Smooth muscle cell (in vitro differentiated cells): ENCODE measurements at regions not wholly inside any gene's neighbourhood (a gene's known extent, or its start where the extent isn't known, plus 50 kb on each side); places are given as distances from the start of the nearest gene placed in this dataset.

ENCODE experiments used
- DNase-seq: peaks from one replicate; lab custom pipeline; 2025; ENCODE audit not compliant: unreplicated experiment; lab: John Stamatoyannopoulos, UW
- H2AFZ ChIP-seq: fragments of 200-600 bp; sonication (generic); 2 replicates; pipeline ENCODE4 v1.6.0; 2016; ENCODE audit warnings: antibody characterized with exemption, low read depth, mild to moderate bottlenecking
- H3F3A ChIP-seq: fragments of 200-600 bp; sonication (generic); 2 replicates; pipeline ENCODE4 v1.6.0; 2017; ENCODE audit warnings: antibody characterized with exemption, low read depth
- H3K27ac ChIP-seq: fragments of 200-600 bp; sonication (generic); 2 replicates; pipeline ENCODE4 v1.5.1; 2016; ENCODE audit warnings: low read depth, mild to moderate bottlenecking
- H3K27me3 ChIP-seq: fragments of 200-600 bp; sonication (generic); 2 replicates; pipeline ENCODE4 v1.6.1; 2016; ENCODE audit warnings: low read depth, mild to moderate bottlenecking
- H3K36me3 ChIP-seq: fragments of 200-600 bp; sonication (generic); 2 replicates; pipeline ENCODE4 v1.5.1; 2016; ENCODE audit warnings: low read depth
- H3K4me1 ChIP-seq: fragments of 200-600 bp; sonication (generic); 2 replicates; pipeline ENCODE4 v1.5.1; 2016; ENCODE audit warnings: low read depth
- H3K4me2 ChIP-seq: fragments of 200-600 bp; sonication (generic); 2 replicates; pipeline ENCODE4 v1.6.0; 2016; ENCODE audit warnings: mild to moderate bottlenecking
- H3K4me3 ChIP-seq: fragments of 200-600 bp; sonication (generic); 2 replicates; pipeline ENCODE4 v1.5.1; 2016; ENCODE audit warnings: mild to moderate bottlenecking
- H3K79me2 ChIP-seq: fragments of 200-600 bp; sonication (generic); 2 replicates; pipeline ENCODE4 v1.6.0; 2016; ENCODE audit warnings: low read depth, mild to moderate bottlenecking
- H3K9ac ChIP-seq: fragments of 200-600 bp; sonication (generic); 2 replicates; pipeline ENCODE4 v1.6.0; 2016; ENCODE audit warnings: low read depth
- H3K9me3 ChIP-seq: fragments of 200-600 bp; sonication (generic); replicated peaks from 2 replicates; pipeline ENCODE4 v1.5.1; 2016; ENCODE audit warnings: low read depth
- H4K20me1 ChIP-seq: fragments of 200-600 bp; sonication (generic); 2 replicates; pipeline ENCODE4 v1.6.0; 2016; ENCODE audit warnings: low read depth
- WGBS: methylation state at CpG from one replicate; pipeline ENCODE4 v1.1.7; 2016; ENCODE audit warnings: low lambda C conversion rate; 5-methylcytosine and 5-hydroxymethylcytosine counted together
- TF ChIP-seq, protein P1 (sequence below): fragments of 200-600 bp; sonication (generic); IDR thresholded peaks from 2 replicates; pipeline ENCODE4 v1.5.1; 2017; ENCODE audit warnings: borderline replicate concordance, mild to moderate bottlenecking, antibody characterized with exemption; ENCODE audit not compliant: insufficient read depth, poor library complexity, severe bottlenecking

DNA sequence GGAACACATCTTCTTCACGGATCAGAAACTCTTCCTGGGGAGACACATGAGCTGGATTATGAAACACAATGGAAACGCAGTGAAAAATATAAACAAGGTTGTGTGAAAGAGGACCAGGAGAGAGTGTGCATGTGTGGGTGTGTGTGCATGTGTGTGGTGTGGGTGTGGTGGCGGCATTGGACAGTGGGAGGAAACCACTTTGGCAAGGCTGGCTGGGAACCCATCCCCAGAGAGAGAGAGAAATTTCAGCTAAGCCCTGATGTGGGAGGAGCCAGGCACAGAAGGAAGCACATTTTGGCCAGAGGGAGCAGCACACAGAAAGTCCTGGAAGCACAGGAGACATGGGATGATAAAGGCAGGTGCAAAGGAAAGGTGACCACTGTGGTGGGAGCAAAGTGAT, 147.6 kb upstream of the COPS8 start:
- no peak overlapping the region for H2AFZ ChIP-seq

DNA sequence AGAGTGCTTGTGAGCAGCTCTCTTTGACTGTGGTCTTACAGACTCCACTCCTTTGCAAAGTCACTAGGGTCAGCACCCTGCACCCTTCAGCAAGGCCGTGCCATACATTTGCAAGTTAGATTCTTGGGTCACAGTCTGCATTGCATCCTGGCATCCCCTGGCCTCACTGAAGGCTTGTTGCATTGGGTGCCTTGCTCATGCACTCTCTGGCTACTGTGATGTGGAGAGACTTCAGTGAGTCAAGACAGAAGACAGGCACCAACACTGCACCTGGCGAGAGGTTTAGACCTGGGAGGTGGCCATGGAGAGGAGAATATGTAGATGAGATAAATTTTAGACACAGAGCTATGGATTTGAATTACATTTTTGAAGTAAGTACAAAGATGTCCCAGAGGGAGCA, 146.4 kb upstream of the COPS8 start:
- Histone ChIP-seq H3K27ac (no peak overlapping the region), H3K79me2 (no peaks in the 10 kb centered on the region), H3K4me1 (no peaks in the 10 kb centered on the region), H3K4me3 (no peak overlapping the region), H3F3A (no peaks in the 10 kb centered on the region), H3K36me3 (no peaks in the 10 kb centered on the region), H3K4me2 (no peak overlapping the region), H3K27me3 (no peaks in the 10 kb centered on the region), H2AFZ (no peak overlapping the region), H4K20me1 (no peaks in the 10 kb centered on the region), H3K9ac (no peak overlapping the region), H3K9me3 (no peaks in the 10 kb centered on the region)
- no peak for DNase-seq
- TF ChIP-seq, protein P1, sequence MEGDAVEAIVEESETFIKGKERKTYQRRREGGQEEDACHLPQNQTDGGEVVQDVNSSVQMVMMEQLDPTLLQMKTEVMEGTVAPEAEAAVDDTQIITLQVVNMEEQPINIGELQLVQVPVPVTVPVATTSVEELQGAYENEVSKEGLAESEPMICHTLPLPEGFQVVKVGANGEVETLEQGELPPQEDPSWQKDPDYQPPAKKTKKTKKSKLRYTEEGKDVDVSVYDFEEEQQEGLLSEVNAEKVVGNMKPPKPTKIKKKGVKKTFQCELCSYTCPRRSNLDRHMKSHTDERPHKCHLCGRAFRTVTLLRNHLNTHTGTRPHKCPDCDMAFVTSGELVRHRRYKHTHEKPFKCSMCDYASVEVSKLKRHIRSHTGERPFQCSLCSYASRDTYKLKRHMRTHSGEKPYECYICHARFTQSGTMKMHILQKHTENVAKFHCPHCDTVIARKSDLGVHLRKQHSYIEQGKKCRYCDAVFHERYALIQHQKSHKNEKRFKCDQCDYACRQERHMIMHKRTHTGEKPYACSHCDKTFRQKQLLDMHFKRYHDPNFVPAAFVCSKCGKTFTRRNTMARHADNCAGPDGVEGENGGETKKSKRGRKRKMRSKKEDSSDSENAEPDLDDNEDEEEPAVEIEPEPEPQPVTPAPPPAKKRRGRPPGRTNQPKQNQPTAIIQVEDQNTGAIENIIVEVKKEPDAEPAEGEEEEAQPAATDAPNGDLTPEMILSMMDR: no peak
- WGBS: 100% methylated on average over 2 of the region's 2 CpGs

More for the DNA sequence above, 147.6 kb upstream of the COPS8 start:
- no peak for DNase-seq
- H3K4me1 ChIP-seq: no peaks in the 10 kb centered on the region
- WGBS: 93% methylated on average over 3 of the region's 3 CpGs
- H3K36me3 ChIP-seq: no peaks in the 10 kb centered on the region
- no peaks in the 10 kb centered on the region for H4K20me1 ChIP-seq
- H3K9ac ChIP-seq: no peak overlapping the region
- no peak overlapping the region for H3K4me2 ChIP-seq
- H3K4me3 ChIP-seq: no peak overlapping the region
- no peaks in the 10 kb centered on the region for H3K79me2 ChIP-seq
- H3K27ac ChIP-seq: no peak overlapping the region
- no peaks in the 10 kb centered on the region for H3K27me3 ChIP-seq
- H3F3A ChIP-seq: no peaks in the 10 kb centered on the region
- TF ChIP-seq, protein P1: no peak
- H3K9me3 ChIP-seq: no peaks in the 10 kb centered on the region

DNA sequence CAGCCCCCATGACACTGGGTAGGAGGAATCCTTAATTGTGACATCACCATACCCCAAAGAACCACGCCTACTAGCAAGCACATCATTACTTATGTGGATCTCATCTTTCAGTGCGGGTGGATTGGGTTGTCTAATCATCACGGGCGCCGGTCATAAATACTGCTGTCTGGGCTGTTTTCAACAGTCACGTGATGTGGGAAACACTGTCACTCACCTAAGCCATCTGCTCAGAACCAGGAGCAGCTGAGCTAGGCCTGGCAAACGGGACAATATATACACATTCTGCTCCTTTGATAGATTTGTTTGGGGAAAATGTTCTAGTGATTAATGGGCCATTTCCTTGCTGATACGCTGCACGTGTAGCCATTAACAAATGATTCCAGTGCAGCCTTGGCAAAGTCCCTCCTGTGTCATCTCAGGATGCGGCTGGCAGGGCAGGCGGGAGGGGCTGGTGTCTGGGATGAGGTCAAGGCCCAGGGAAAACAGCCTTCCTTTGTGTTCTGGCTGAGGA, 145.9 kb upstream of the COPS8 start:
- TF ChIP-seq, protein P1: no peak
- Histone ChIP-seq H3K9me3 (no peaks in the 10 kb centered on the region), H3K4me3 (no peak overlapping the region), H3K36me3 (no peaks in the 10 kb centered on the region), H2AFZ (no peak overlapping the region), H3K4me2 (peak overlapping the region; percentile 45), H3K79me2 (no peaks in the 10 kb centered on the region), H4K20me1 (no peaks in the 10 kb centered on the region), H3F3A (no peaks in the 10 kb centered on the region), H3K27ac (no peak overlapping the region), H3K4me1 (no peaks in the 10 kb centered on the region), H3K27me3 (no peaks in the 10 kb centered on the region), H3K9ac (no peak overlapping the region)
- 40% methylated on average over 11 of the region's 11 CpGs for WGBS
- DNase-seq: no peak

DNA sequence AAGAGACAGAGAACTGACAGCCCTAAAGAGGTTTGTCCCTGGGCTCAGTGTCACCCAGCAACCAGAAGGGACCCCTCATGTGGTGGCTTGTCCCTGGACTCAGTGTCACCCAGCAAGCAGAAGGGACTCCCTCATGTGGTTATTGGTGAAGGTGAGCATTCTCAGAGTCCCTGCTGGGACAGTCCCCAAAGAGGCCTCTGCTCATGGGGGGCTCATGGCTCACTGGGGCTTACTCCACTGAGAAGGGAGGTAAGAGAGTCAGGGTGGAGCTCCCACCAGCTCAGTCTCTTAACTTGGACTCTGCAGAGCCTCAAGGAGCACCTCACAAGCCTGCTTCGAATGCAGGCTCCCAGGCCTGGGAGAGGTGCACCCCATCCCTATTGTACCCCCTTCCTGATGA, 145.2 kb upstream of the COPS8 start:
- Histone ChIP-seq H3F3A (no peaks in the 10 kb centered on the region), H3K4me3 (no peak overlapping the region), H3K4me2 (no peak overlapping the region), H2AFZ (no peak overlapping the region), H3K36me3 (no peaks in the 10 kb centered on the region), H3K79me2 (no peaks in the 10 kb centered on the region), H3K9ac (no peak overlapping the region), H3K4me1 (no peaks in the 10 kb centered on the region), H3K27ac (no peak overlapping the region), H3K27me3 (no peaks in the 10 kb centered on the region), H3K9me3 (no peaks in the 10 kb centered on the region), H4K20me1 (no peaks in the 10 kb centered on the region)
- 100% methylated on average over 1 of the region's 1 CpG for WGBS
- no peak for DNase-seq
- TF ChIP-seq, protein P1: no peak
